Psoas muscle (tissue), 7 donors: ENCODE measurements at regions not wholly inside any gene's neighbourhood (a gene's known extent, or its start where the extent isn't known, plus 50 kb on each side); places are given as distances from the start of the nearest gene placed in this dataset.

Source experiments
- ATAC-seq, 4 donors: fragments of 200-7000 bp; cut with Tn5 transposase; one replicate each; pipeline ENCODE4 v1.9.1; 2020; ENCODE audit warnings: moderate library complexity in 3 of 4, mild to moderate bottlenecking in 2 of 4
- DNase-seq, 2 donors: peaks; one replicate each; pipeline ENCODE4 v3.0.0-alpha.2; 2020
- H3K27ac ChIP-seq: fragments of 200-600 bp; one replicate; pipeline ENCODE4 v1.8.0; 2022
- H3K27me3 ChIP-seq, 3 donors: fragments of 200-600 bp in 1 of 3; one replicate each; pipeline versions ENCODE4 v1.6.1 to v1.8.0; 2013 to 2022; ENCODE audit warnings: low read length in 2 of 3, mild to moderate bottlenecking in 2 of 3, moderate library complexity in 1 of 3; ENCODE audit not compliant: insufficient read depth in 3 of 3
- H3K36me3 ChIP-seq, 2 donors: fragments of 200-600 bp in 1 of 2; one replicate each; pipeline versions ENCODE4 v1.6.1 to v1.8.0; 2013 to 2022; ENCODE audit warnings: low read depth in 1 of 2, mild to moderate bottlenecking in 1 of 2, moderate library complexity in 1 of 2; ENCODE audit not compliant: insufficient read depth in 1 of 2
- H3K4me1 ChIP-seq: fragments of 200-600 bp; one replicate; pipeline ENCODE4 v1.8.0; 2022
- H3K4me3 ChIP-seq: fragments of 200-600 bp; one replicate; pipeline ENCODE4 v1.8.0; 2022; ENCODE audit warnings: mild to moderate bottlenecking
- H3K9me3 ChIP-seq: fragments of 200-600 bp; one replicate; pipeline ENCODE4 v1.8.0; 2022
- WGBS, 3 donors: extraction: QIAGEN DNeasy Blood & Tissue Kit; methylation state at CpG; one replicate each; pipeline versions ENCODE4 v1.1.6 to v1.1.7; 2013; 5-methylcytosine and 5-hydroxymethylcytosine counted together
- intact Hi-C, 2 donors: fragments of 100-400 bp; cut with DNase I; formaldehyde crosslinking; loops; one replicate each; pipeline versions ENCODE4 v1.11.0 to v1.14.2; 2022
- TF ChIP-seq, protein P1 (sequence below): fragments of 200-600 bp; IDR thresholded peaks from one replicate; pipeline ENCODE4 v1.8.0; 2022; ENCODE audit warnings: antibody characterized with exemption
- donor health status: healthy with polysubstance abuse.
- donor health status: DM: no; HTN: no; CAD: no; lungs with moderate emphysema.
- donor health status: Bipolar disorder and iron deficiency.
- donor health status: healthy.
- donor health status: DM: yes; HTN: yes; CAD: no.
- donor health status: DM: no; HTN: no; CAD: no.
- donor health status: DM: yes; HTN: yes; CAD: no.

DNA sequence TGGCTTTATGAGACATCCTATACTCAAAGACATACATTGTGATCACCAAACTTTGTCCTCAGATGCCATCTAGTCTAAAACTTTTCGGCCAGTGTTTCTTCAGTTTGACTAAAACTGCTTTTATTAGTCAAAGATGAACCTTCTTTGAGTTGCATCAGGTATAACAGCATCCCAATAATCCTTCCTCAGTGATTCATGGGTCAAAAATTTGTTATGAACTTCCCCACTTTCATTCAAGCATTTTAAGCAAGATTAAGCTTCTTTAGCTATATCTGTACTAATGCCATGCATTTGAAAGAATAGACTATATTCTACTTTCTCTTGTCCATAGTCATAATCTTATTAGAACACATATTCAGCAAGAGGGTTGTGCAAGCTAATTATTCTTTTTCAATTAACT lies 1070.4 kb upstream of the ADGRL3 start:
- 48 to 59% (median 55%) methylated on average over 1 of the region's 1 CpG for WGBS, 3 donors
- no peaks in the 10 kb centered on the region for H3K9me3 ChIP-seq
- intact Hi-C loops = no loop called here

DNA sequence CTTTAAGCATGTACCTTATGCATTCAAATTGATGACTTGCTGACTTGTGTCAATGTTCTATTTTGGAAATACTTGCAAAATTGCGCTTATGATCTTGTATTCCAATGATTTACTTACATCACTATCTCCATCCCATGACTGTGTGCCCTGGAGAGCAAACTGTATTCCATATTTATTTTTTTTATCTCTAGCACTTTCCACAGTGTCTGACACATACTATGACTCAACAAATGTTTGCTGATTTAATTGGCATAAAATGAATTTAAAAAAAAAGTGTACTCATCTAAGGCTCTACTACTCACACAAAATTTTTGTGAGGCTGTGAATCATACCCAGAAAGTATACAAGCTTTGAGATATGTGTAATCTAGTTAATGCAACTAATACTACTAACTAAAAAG lies 1066.8 kb upstream of the ADGRL3 start:
- Histone ChIP-seq H3K36me3 (no peaks in the 10 kb centered on the region), H3K27ac (no peak overlapping the region), H3K27me3 (no peaks in the 10 kb centered on the region), H3K9me3 (no peaks in the 10 kb centered on the region), H3K4me1 (no peaks in the 10 kb centered on the region), H3K4me3 (no peak overlapping the region)
- TF ChIP-seq, protein P1, sequence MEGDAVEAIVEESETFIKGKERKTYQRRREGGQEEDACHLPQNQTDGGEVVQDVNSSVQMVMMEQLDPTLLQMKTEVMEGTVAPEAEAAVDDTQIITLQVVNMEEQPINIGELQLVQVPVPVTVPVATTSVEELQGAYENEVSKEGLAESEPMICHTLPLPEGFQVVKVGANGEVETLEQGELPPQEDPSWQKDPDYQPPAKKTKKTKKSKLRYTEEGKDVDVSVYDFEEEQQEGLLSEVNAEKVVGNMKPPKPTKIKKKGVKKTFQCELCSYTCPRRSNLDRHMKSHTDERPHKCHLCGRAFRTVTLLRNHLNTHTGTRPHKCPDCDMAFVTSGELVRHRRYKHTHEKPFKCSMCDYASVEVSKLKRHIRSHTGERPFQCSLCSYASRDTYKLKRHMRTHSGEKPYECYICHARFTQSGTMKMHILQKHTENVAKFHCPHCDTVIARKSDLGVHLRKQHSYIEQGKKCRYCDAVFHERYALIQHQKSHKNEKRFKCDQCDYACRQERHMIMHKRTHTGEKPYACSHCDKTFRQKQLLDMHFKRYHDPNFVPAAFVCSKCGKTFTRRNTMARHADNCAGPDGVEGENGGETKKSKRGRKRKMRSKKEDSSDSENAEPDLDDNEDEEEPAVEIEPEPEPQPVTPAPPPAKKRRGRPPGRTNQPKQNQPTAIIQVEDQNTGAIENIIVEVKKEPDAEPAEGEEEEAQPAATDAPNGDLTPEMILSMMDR = no peak
- WGBS, 3 donors = 80 to 96% (median 91%) methylated on average over 1 of the region's 1 CpG
- DNase-seq (no peak), ATAC-seq (no peak)
- intact Hi-C loops = no loop called here

More for the DNA sequence above, 1070.4 kb upstream of the ADGRL3 start:
- Histone ChIP-seq H3K4me1 (no peaks in the 10 kb centered on the region), H3K27ac (no peak overlapping the region), H3K36me3 (no peaks in the 10 kb centered on the region), H3K27me3 (no peaks in the 10 kb centered on the region), H3K4me3 (no peak overlapping the region)
- no peak for DNase-seq
- ATAC-seq = no peak
- TF ChIP-seq, protein P1 = no peak

DNA sequence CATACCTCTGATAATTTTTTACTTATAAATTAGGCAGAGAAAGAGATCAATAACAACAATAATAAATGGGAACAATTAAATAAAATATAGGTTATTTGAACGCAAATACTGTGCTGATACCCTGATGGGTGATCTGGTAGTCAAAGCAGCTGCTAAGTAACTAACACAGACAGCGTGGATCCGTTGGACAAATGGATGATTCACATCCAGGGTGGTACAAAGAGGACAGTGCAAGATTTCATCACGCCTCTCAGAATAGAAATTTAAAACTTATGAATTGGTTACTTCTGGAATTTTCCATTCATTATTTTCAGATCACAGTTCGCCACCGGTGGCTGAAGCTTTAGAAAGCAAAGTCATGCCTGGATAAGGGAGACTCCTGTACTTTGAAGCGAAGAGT lies 1066.0 kb upstream of the ADGRL3 start:
- Histone ChIP-seq H3K27ac (no peak overlapping the region), H3K27me3 (no peaks in the 10 kb centered on the region), H3K36me3 (no peaks in the 10 kb centered on the region), H3K9me3 (no peaks in the 10 kb centered on the region), H3K4me1 (no peaks in the 10 kb centered on the region), H3K4me3 (no peak overlapping the region)
- ATAC-seq (no peak), DNase-seq (no peak)
- WGBS, 3 donors = 83 to 87% (median 83%) methylated on average over 7 of the region's 7 CpGs
- TF ChIP-seq, protein P1 = no peak
- intact Hi-C loops = no loop called here

DNA sequence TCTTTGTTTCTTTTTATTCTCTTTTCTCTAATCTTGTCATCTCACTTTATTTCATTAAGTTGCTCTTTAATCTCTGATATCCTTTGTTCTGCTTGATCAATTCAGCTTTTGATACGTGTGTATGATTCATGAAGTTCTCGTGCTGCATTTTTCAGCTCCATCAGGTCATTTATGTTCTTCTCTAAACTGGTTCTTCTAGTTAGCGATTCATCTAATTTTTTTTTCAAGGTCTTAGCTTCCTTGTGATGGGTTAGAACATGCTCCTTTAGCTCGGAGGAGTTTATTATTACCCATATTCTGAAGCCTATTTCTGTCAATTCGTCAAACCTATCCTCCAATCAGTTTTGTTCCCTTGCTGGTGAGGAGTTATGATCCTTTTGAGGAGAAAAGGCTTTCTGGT lies 1045.0 kb upstream of the ADGRL3 start:
- H3K9me3 ChIP-seq = no peaks in the 10 kb centered on the region
- DNase-seq = no peak
- no peaks in the 10 kb centered on the region for H3K4me1 ChIP-seq
- no peak for ATAC-seq
- no peaks in the 10 kb centered on the region for H3K27me3 ChIP-seq
- TF ChIP-seq, protein P1 = no peak
- H3K27ac ChIP-seq = no peak overlapping the region
- H3K36me3 ChIP-seq = no peaks in the 10 kb centered on the region
- 86 to 88% (median 87%) methylated on average over 5 of the region's 5 CpGs for WGBS, 3 donors
- intact Hi-C loops = no loop called here
- no peak overlapping the region for H3K4me3 ChIP-seq

DNA sequence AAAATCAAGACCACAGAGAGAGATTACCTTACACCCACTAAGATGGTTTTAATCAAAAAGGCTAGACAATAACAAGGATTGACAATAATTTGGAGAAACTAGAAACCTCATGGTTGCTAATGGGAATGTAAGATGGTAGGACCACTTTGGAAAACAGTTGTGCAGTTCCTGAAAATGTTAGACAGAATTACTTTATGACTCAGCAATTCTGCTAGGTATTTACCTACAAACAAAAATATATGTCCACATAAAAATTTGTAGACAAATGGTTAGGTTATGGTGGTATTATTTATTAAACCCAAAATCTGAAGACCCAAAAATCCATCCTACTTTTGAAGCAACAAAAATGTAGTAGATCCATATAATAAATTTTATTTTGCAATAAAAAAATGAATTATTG lies 1027.0 kb upstream of the ADGRL3 start:
- Histone ChIP-seq H3K27me3 (no peaks in the 10 kb centered on the region), H3K4me3 (no peak overlapping the region), H3K4me1 (no peaks in the 10 kb centered on the region), H3K9me3 (no peaks in the 10 kb centered on the region), H3K36me3 (no peaks in the 10 kb centered on the region), H3K27ac (no peak overlapping the region)
- DNase-seq = no peak
- TF ChIP-seq, protein P1 = no peak
- no peak for ATAC-seq
- intact Hi-C loops = no loop called here
